Esophagus mucosa (tissue), 1 donor: ENCODE measurements at regions not wholly inside any gene's neighbourhood (a gene's known extent, or its start where the extent isn't known, plus 50 kb on each side); places are given as distances from the start of the nearest gene placed in this dataset.

Experiments
- ATAC-seq: fragments of 200-7000 bp; cut with Tn5 transposase; one replicate; pipeline ENCODE4 v1.9.1; 2020
- donor health status: DM: yes; HTN: yes; CAD: no.

DNA sequence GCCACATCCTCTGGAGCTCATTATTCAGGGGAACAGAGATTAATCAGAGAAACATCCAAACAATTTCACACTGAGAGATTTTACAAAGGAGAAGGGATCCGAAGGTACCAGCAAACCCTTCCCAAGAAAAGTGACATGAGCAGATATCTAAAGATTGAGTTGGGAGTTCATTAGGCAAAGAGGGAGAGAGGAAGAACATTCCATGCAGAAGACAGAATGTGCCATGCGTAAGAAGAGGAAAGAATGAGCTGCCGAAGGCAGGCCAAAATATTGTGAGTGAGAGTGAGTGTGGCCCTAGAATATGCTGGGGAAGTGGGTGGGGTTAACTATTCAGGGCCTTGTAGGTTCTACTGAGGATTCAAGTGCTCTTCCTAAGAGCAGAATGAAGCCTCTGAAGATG lies 50.0 kb upstream of the LYVE1 start:
- no peak for ATAC-seq
